NCI-H460 (cell line): ENCODE measurements at regions not wholly inside any gene's neighbourhood (a gene's known extent, or its start where the extent isn't known, plus 50 kb on each side); places are given as distances from the start of the nearest gene placed in this dataset.

ENCODE experiments used
- DNase-seq: peaks from one replicate; pipeline ENCODE4 v3.0.0-alpha.2; 2016; ENCODE audit warnings: low read depth; ENCODE audit errors: extremely low read depth

DNA sequence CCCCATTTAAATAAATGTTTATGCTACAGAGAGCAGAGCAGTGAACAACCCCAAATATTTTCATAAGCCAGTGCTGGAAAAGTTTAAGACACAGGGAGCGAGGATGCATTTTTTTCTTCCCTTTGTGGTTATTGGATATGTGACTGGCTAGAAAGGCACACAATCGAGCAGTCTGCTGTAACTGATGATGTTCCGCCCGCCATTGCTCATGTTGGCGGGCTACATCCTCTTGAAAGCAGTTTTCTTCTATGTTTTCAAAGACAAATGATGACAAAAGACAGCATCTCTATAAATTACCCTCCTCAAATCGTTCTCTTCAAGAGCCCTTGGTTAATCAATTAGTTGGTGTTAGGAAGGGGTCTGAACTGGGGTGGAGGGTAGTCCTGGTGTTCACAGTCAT is 269.8 kb downstream of the SKAP2 start:
- DNase-seq, result no peak

DNA sequence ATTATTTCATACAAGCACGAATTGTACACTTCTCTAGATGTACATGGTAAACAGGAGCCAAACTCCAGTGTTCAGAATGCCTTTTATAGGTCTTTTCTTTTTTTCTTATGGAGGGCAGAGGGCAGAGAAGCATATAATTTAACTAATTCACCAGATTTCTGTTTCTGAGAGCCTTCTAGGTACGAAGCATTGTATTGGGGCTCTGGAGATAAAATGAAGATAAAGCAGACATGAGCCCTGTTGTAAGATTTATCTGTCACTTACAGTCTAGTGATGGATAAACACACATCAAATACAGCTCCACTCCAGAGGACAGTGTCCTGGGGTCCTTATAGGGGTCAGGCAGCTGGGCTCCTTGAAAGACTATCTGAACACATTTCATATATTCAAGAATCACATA is 265.5 kb downstream of the SKAP2 start:
- no peak for DNase-seq

DNA sequence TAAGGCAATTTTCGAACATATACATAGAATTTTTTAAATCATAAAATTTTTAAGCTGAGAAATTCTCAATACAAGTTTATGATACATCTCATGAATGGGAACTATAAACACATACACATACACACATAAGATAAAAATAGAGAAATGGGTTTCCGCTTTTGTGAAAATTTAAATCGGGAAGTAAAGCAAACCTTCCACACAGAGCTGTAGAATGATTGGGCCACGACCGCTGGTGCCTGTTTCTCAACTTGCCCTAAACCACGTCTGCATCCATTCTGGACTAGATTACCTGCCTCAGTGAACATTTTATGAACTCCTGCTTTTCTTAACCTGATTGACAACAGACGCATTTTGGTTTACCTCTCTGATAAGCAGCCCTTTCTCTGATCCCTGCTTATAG is 264.4 kb downstream of the SKAP2 start:
- DNase-seq, result no peak

DNA sequence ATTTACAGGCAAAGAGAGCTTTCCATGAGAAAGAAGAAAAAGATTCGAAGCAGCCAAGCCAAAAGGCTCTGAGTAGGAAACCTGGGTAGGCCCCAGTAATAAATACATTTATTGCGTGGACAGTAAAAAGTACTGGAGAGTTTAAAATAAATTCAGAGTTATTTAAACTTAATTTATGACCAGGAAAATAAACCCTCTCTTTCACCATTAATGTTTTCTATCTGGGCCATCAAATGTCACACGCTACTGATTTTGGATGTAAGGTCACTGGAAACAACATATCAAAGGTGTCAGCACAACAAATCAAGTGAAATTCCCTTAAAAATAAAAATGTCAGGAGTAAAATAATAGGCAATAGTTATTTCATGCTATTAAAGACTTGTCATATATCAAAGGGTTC is 264.0 kb downstream of the SKAP2 start:
- no peak for DNase-seq

DNA sequence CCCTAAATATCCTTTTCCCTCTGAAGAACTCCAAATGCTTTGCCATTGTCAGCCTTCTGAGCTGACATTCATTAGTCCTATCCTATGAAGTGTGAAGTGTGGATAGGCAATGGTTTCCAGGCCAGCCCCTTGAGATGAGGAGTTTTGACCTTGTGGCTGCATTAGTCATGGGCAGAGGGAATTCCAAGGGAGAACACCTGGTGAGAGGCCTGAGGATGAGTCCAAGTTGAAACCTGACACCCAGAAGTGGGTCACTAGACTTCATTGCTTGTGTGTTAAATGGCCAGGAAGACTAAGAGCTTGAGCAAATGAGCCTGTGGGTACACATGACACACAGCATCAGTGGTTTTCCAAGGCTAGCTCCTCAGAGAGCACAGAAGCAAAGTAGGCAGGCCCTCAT is 260.8 kb downstream of the SKAP2 start:
- DNase-seq, result no peak

DNA sequence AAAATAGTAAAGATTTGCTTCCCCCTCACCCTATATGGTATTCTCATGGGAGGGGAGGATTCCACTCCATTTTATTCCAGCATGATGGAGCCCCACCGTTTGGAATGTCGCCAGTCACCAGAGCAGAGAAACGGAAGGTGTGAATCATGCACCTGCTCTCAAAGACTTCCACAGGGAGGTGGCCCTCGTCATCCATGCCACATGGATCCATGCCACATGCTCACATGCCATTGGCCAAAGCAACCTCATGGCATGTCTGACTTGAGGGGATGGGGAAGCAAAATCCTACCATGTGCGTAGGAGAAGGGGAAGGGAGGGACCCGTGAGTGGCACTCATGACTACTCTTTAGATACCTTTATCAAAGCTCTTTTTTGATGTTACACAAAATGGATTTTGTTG is 256.0 kb downstream of the SKAP2 start:
- no peak for DNase-seq

DNA sequence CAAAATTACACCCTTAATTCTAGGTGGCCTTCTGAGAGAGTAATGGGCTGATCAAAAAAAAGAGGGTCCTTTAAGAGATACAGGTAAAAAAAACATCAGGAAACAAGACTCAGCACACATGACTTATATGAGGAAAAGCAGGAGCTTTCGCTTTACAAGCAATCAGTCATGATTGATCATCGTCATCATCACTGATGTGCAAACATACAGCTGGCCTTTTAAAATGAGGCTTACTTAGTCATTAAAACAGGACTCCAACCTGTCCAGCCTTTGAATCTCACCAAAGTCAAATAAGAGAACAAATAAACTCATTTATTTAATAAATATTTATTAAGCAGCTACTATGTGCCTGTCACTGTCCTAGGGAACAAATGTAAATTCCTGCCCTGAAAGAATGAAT is 255.3 kb downstream of the SKAP2 start:
- no peak for DNase-seq

DNA sequence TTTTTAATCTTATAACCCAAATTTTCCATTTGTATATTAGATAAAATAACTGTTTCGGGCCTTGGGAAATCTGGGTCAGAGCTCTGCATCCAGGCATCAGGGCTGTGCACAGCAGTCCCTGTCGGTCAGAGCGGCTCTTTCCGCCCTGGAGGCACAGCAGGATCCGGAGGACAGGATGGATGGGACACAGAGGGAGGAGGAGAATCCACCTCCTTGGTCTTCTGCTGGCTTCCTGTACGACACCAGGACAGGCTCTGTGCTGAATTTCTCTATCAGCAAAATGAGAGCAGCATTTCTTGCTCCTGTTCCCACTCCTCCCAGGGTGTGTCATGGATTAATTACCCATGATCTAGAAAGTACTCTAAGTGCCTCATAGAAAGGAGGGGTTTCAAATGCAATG is 254.9 kb downstream of the SKAP2 start:
- DNase-seq, result no peak

DNA sequence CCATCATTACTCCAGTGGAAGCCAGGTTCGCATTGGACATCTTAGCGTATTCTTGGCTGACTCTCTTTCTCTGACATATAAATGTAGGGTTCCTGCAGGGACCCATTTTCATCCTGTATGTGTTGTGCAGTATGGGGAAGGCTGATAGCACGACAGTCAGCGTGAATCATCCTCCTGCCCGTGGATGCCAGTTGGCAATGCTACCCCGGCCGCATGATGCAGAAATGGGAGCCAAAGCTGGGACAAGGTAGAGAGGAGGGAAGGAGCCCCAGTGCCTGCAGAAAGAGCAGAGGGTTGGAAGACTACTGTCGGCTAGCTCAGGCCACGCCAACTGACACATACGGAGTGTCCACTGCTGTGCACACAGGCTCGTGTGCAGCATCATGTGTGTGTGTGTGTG is 251.6 kb downstream of the SKAP2 start:
- DNase-seq, result no peak

DNA sequence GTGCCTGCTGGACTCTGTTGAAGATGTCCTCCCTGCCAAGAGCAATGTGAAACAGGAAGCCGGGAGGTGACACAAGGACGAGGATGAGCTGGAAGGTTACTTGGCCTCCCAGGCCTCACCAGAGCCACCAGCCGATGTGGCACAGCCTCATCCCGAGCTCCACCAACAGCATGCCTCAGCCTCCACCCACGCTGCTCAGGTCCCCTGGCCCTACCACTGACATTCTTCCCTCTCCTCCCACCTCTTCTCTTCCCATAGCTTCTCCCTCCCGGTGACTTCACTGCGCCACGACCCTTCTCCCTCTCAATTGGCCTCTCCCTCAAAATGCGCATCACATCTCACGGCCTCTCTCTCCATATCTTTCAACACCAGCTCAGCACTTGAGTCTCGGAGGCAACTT is 249.9 kb downstream of the SKAP2 start:
- DNase-seq, result no peak

DNA sequence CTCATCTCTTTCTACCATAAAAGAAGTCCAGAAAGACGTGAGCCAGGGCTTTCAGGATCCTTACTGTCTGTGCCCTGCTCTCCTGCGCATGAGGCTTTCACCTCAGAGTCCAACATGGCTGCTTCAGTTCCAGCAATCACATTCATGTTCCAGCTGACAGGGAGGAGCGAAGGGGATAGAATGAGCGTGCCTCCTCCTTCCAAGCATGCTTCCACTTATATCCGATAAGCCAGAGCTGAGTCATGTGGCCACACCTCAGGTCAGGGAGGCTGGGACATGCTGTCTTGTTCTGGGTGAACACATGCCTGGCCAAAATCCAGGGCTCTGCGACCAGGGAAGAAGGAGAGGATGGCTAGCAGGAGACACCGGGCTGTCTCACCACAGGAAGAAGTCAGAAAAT is 248.2 kb downstream of the SKAP2 start:
- DNase-seq, result no peak

DNA sequence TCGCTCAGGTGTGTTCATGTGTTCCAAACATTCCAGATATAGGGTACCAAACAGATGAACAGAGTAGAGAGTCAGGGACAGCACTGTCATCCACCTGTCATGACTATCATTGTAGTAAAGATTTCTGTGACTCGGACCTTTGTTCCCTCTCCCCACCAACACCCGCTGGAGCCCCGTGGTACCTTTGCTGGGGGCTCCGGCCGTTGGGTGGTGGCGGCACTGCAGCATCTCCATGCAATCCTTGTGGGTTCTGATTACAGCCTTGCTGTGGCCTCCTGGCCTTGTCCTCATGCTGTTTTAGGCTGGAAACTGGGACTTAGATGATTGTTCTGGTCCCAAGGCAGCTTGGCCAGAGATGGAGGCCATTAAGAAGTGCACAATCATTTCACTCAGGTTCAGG is 247.3 kb downstream of the SKAP2 start:
- DNase-seq, result no peak
